Suprapubic skin (tissue), 3 donors: ENCODE measurements at regions not wholly inside any gene's neighbourhood (a gene's known extent, or its start where the extent isn't known, plus 50 kb on each side); places are given as distances from the start of the nearest gene placed in this dataset.

Experiments used
- CTCF ChIP-seq, 2 donors: fragments of 200-600 bp in 1 of 2; fragments of 450-650 bp in 1 of 2; sonication (generic) in 1 of 2; IDR thresholded peaks; one replicate each; pipeline ENCODE4 v1.5.1; 2016 to 2019; ENCODE audit warnings: antibody characterized with exemption in 2 of 2, mild to moderate bottlenecking in 1 of 2, moderate library complexity in 1 of 2
- EP300 ChIP-seq: sonication (generic); formaldehyde crosslinking; IDR thresholded peaks from one replicate; pipeline ENCODE4 v1.6.1; 2017; ENCODE audit warnings: antibody characterized with exemption
- POLR2A ChIP-seq, 2 donors: fragments of 450-650 bp; IDR thresholded peaks; one replicate each; pipeline ENCODE4 v1.6.1; 2017; ENCODE audit warnings: antibody characterized with exemption in 2 of 2, mild to moderate bottlenecking in 2 of 2, moderate library complexity in 2 of 2

GRCh38 chr12:75666939-75667334 lies 155.5 kb upstream of the KRR1 start:
- no peak for TF ChIP-seq CTCF (IDR thresholded peaks at IDR 0.05)
- TF ChIP-seq EP300, result no peak
- TF ChIP-seq POLR2A (IDR thresholded peaks at IDR 0.05), result no peak
